HuH-7 (cell line): ENCODE measurements at regions not wholly inside any gene's neighbourhood (a gene's known extent, or its start where the extent isn't known, plus 50 kb on each side); places are given as distances from the start of the nearest gene placed in this dataset.

Experiments
- DNase-seq: peaks from one replicate; pipeline ENCODE4 v3.0.0; 2011; ENCODE audit warnings: low spot score

DNA sequence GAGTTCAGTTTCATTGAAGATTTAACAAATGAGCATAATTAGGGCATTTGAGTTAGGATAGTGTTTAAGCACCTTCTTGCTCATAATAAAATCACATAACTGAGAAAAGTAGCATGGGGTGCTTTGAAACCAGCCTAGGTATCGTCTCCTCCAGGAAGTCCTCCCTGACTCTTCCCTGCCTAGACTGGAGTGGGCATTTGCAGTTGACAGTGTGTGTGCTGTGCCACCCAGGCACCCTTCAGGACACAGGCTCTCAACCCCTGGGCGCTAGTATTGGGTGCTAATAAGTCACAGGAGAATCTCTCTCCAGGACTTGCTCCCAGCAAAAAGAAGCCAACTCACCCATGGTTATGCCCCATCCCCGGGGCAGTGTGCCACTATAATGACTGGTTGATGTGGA is 584.1 kb downstream of the INSC start:
- DNase-seq, result no peak

DNA sequence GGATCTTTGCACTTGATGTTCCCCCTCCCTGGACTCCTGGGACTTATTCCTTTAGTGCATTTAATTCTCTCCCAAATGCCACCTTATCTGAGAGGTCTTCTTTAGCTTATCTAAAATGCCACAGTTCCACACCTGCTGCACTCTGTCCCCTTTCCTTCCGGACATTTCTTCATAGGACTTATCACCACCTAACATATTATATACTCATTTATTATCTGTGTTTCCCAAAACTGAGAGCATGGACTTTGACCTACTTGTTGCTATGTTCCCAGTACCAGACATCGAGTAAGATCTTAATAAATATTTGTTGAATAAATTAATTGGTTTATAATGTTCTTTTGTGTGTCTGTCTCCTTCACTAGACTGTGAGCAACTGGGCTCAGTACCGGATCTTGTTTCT is 585.3 kb downstream of the INSC start:
- DNase-seq, result no peak

DNA sequence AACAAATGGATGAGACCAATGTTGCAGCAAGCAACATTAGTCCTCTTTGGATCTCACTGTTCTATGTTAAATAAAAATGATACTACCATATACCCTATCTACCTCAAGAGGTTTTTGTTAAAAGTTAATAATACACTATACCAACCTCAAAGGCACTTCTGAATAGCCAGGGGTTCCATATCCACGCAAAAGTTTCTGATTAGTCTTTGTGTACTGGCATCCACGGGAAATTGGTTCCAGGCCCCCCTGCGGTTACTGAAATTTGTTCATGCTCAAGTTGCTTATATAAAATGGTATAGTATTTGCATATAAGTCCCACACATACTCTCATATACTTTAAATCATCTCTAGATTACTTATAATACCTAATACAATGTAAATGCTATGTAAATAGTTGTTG is 585.7 kb downstream of the INSC start:
- no peak for DNase-seq

DNA sequence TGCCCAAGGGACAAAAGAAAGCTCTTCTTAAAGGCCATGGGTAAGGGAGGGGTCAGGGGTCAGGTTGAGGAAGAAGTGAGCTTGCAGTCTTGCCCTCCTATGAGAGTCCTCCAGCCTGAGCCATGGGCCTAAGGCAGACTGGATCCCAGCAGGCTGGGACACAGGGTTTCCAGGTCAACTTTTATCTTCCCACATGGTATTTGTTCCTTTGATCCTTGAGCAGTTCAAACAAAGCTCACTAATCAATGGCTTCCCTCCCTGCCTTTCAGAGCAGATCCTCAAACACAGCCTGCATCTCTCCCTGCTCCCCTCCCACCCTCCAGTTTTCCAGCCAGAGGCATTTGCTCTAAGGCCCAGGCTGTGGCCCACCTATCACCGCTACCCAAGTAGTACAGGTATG is 589.3 kb downstream of the INSC start:
- DNase-seq, result peak; percentile 22

DNA sequence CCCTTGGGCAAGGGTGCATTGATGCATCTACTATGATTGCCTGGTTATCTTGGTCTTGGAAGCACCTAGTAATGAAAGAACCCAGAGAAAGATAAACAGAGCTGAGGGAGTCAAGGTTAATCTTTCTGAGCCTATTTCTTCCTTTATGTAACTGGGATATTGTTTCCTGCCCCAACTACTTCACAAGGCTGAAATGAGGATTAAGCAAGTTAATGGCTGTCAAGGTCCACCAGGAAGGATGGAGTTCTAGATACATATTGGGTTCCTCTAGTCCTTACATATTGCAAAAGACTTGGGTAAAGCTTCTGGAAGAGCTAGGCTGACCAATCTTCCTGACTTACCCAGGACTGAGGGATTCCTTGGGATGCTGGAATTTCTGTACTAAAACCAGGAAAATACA is 589.8 kb downstream of the INSC start:
- no peak for DNase-seq

DNA sequence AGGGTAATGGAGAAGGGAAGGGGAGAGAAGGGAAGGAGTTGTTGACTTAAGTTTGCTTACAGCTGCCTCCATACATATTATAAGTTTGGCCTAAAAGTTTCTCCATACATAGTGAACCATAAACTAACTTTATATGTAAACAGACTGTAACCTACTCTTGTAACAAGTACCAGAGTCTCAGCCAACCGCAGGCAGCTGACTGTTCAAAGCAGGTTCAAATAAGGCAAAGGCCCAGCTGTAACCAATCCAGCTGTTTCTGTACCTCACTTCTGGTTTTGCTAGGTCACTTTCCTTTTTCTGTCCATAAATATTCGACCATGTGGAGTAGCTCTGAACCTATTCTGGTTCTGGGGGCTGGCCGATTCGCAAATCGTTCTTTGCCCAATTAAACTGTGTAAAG is 591.2 kb downstream of the INSC start:
- DNase-seq, result no peak

DNA sequence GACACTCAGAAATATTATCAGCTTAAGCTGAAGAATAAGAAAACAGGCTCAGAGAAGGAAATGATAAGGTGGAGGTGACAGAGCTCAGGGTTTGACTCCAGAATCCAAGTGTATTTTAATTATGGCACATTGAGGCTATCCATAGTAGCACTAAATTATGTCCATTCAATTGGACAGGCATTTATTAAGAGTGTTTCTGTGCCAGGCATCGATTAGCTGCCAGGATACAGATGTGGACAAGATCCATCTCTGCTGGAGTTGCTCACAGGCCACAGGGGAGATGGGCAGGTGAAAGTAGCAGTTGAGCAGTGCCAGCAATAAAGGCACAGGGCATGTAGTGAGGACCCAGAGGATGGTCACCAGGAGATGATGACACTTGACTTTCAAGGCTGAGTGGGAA is 592.5 kb downstream of the INSC start:
- no peak for DNase-seq

DNA sequence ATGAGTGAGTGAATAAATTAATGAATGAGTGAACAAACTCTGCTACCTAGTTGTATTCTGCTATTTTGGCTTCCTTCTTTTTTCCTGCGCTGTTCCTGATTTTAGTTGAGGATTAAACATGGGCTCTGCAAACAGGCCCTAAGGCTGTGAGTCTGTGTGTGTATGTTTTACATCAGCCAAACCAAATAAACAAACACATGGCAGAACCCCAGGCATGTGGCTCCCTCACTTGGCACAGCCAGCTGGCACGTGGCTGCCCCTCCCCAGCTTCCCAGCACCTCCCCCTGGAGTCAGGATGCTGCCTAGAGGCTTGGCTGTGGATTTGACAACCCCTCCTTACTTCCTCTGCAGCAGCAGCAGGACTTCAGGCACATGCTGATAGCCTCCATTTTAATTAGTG is 593.2 kb downstream of the INSC start:
- no peak for DNase-seq

DNA sequence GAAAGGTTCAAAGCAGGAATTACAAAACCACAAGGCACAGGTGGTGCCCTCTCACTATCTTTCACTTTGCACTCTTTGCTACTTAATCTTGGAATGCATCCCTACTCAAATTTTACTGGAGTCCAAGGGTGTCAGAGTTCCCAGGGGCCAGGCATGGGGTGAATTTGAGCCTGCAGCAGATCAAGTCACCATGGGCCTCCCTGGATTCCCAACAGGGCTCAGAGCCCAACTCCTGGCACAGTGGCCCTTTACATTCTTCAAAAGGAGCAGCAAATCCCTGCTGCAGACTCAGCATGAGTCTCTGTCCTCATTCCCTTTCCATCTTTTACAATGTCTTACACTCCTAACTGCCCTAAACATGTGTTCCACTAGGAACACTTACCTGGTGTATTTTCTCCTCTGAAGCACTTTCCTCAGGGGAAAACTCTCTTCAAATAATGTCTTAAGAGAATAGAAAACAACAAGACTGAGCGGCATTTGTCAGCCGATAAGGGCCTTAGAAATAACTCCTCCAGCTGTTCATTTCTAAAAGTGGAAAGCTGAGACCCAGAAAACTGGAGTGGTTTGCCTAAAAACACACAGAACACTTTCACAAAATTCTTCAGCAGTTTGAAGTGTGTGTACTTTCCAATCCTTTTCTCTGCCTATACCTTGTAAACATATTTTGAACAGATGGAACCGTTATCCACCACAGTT is 596.0 kb downstream of the INSC start:
- DNase-seq, result no peak

DNA sequence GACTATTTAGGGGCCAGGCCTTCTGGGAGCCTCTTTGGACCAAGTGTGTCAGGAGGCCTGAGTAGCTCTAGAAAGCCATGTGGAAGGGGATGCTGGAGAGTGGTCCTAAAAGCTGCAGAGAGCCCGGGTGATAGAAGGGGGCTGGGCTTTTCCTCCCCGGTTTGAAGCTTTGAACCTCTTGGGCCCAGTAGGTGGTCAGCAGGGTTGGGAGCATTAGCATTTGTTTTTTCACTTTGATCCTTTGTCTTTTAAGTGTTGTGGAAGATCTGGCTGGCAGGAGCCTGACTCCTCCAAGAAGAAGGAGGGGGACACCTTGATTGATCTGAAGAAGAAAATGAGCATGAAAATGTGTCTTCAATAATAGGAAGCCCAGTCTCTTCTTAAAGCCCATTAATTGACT is 596.6 kb downstream of the INSC start:
- DNase-seq, result no peak

DNA sequence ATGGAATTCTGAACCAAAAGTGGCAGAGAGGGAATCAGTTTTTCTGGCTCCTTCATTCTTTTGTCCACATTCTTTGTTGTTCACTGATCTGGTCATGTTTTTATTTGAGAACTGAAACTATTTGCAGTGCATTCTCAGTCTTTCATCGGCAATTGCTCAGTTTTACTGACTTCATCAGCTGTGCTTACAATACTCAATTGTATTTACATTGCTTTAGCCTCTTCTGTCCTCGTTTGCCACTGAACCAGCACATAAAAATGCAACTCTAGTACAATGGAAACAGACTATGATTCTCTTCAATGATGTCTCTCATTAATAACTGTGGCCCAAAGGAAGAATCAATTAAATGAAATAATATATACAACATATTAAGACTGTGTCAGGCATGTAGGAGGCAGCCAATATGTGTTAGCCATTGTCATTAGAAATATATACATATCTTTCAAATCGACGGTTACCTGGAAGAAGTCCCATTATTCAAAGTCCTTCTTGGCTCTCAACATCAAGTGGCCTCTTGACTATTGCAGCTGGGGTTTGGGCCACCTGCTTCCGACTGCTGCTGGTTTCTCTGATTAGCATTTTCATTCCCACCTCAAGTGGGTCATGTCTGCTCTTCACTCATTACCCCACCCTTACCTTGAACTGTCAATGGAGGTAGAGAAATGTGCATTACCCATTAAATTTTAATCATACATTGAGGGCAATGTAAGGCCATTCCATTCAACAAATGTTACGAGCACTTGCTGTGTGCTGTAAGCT is 600.1 kb downstream of the INSC start:
- DNase-seq, result no peak

DNA sequence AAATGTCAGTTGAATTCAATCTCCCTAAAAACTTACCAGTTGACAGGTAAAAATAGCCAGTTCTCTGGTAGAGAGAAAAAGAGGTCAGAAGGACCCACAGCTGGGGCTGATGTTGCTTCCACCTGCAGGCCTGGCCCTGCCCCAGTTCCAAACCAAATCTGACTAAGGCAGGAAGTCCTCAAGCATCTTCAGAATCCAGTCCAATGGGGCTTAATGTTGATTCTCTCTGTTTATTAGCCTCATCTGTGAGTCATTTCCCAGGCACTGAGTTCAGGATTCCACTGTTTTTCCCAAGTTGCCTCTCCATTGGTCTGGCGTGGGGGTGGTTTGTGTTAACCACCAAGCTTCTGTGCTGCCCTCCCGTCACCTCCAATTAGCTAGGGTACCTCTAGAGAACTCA is 601.8 kb downstream of the INSC start:
- no peak for DNase-seq

DNA sequence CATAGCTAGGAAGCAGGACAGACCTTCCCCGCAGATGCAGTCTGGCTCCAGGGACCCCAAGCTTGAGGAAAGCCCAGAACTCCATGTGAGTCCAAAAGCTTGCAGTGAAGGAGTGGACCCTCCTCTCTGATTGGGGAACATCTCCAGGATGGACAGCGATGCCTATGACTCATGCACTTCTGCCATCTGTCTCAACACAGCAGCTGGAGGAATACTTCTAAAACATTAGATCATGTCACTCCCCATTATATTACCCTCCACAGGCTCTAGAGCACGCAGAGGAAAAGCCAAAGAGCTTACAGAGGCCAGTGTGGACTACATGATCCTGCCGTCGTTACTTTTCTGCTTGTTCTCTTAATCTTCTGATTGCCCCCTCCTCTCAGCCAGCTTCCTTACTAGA is 605.7 kb downstream of the INSC start:
- no peak for DNase-seq

DNA sequence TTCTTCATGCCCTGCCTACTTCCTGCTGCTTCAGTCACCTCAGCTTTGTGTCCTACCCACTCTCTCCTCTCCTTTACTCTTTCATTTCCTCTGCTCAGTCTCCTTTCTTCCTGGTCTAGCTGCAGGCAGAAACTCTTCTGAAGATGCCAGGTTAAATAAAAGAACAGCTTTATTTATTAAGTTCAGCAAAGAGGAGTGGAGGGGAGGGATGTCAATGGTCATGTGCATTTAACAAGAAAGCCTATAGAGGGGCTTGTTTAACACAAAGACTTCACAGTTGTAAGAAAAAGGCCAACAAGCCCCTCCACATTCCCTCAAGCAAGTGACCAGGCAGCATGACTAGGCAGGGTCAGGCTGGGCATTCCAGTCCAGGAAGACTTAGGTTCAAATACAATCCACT is 609.2 kb downstream of the INSC start:
- no peak for DNase-seq

DNA sequence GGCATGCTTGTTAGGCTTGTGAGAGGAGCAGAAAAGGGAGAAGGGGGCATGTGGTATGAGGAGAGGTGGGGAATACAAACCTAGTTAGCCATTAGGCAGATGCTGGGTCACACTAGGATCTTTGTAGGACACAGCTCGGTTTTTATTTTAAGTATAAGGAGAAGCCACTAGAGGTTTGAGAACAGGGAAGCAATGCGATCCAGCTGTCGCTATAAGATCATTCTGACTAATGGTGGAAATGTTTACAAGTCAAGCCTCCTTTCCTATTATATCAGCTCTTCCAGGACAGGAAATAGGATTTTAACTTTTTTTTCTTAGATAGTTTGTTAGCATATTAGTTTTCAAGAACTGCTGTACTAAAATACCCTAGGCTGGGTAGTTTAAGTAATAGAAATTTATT is 609.9 kb downstream of the INSC start:
- DNase-seq, result no peak

DNA sequence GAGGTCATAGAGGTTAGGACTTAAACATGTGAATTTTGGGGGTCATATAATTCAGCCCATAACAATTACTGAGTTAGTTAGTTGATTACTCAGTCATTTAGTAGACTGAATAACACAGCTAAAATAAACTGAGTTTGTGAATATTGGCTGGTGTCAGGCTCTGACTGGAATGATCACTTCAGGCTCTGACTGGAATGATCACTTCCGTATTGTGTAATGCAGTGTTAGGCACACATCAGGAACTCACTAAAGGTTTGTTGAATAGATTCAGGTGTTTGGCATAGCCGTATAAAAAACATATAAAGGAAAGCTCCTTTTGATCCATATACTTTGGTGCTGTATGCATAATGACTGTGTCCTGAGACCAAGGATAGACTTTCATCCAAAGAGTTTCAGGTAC is 610.5 kb downstream of the INSC start:
- no peak for DNase-seq

DNA sequence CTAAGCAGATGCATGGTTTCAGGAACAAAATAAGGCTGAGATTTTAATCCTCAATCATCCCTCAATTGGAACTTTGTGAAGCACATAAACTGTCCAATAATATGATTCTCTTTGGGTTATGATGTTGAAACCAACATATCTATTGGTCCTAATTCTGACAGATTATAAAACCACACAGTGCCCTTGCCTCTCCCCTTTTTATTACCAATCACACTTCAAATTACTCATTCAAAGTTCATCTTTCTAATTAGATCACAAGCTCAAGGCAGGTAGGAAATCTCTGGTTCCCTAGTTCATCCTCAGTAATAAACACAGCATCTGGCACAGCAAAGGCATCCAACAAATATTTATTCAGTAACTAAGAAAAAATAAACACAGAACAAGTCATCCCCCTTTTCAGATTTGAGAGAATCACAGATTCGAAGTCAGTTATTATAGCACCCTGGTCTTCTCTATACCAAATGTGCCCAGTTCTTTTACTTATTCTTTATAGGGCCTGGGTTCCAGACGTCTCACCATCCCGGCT is 611.6 kb downstream of the INSC start:
- no peak for DNase-seq

DNA sequence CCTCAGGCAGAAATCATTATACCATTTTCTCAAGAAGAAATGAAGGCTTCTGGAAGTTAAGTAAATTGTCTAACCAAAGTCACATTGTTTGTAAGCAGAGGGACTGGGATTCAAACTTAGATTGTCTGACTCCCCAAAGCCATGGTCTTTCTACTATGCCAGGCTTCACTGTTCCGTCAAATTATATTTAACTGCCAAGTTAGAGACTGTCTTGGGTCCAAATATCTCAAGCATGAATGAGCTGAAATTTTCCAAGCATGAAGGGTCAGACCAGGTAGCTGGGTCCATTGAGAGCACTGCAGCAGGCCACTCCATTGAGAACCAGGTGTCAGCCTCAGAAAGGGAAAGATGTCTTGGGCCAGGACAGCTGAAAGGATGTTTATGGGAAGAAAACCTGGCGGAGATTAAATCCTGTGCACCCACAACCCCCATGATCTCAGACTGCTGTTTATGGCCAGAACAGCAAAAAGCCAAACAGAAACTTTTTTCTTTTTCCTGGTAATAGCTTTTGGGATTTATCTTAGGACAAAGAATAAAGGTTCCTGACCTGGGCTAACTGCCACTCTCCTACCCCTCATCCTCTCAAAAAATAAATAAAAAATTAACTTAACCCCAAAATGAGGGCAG is 612.3 kb downstream of the INSC start:
- no peak for DNase-seq

DNA sequence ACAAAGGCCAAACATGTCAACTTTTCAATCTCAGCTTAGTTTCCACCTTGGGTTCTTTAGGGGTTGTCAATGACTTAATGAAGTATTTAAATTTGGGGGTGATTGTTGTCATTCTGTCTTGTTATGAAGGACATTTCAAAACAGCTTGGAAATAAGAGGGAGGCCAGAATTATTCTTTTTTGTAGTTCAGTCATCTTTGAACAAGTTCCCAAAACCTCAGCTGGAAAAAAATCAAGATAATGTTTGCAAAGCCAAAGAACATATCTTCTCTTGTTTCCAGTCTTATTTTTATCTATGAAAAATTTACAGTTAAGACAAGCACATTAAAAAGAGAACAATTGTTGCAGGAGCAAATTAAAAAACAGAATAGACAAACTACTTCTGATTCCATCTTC is 612.8 kb downstream of the INSC start:
- DNase-seq, result no peak

DNA sequence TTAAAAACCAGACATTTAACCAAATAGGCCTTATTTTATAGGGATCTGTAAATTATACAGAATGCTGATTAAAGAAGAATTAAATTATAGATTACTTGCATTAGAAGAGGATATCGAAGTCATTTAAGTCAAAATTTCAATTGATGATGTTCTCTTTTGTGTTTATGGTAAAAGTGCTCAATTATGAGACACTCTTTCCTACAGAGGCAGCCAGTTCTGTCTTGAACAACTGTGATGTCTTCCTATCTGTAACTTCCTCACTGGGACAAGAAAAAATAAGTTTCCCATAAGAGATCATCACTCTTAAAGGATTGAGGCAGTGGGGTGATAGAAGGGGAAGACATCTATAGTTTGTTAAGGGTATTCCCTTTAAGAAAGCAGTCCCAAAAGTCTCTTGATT is 613.5 kb downstream of the INSC start:
- no peak for DNase-seq

DNA sequence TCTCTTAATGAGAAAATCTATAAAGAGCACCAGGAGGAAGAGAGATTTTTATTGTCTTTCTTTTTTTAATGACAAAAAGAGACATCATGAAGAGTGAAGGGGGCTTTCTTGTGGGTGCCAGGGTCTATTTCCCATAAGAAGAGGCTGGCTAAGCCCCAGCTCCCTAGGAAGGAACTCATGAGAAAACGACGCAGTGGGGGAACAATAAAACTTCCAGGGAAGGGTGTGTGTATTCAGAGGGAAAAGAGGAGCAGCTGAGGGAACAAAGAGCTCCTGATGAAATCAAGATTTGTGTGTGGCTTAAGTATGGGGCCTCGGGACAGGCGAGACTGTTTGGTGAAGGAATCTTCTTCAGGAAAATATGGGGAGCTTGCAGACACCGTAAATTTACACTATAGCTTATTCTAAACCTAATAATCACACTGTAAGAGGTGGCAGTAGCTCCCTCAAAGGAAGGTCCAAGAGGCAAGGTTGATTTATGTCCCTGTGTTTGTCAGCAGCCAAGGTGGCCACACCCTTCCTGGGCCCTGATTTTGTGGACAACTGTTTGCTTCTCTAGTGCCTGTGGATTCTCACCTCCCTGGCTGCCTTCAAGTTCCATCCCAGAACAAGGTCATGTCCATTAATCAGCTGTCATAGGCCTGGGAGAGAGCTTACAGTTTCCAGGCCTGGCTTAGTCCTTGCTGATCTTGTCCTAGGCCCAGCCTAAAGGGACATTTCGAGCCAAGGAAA is 615.7 kb downstream of the INSC start:
- no peak for DNase-seq

DNA sequence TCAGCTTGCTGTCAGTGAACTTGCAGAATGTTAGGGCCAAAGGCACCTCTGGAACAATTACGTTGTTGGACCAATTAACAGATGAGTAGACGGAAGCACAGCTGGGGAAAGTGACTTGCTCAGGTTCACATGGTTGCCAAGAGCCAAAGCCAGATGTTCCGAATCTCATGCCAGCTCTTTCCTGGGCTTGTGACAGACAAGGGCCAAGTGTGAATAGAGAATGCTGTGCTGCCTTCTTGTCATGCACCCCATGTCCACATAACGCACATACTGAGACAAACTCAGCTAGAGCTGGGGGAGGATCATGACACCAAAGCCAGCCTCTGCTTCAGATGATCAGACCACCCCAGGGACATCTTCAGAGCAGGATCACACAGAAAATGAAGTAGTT is 616.3 kb downstream of the INSC start:
- no peak for DNase-seq

DNA sequence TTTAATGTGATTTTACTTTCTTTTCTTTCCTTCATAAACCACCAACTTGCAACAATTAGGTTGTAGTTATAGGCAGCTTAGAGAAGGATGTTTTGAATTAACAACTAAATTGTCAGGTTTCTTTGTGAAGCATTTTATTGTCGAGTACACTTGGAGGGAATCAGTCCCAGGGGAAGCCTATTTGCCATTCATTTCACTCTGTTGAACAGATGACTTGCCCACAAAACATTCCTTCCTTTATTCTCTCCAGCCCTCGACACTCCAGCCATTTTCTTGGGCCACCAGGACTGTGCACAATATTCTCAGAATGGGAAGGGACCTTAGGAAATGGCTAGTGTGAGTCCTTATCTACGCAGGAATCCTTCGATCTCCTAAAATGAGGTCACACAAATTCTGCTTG is 620.6 kb downstream of the SOX6 start:
- DNase-seq, result no peak
